Sciatic nerve (tissue), 2 donors: ENCODE measurements at regions not wholly inside any gene's neighbourhood (a gene's known extent, or its start where the extent isn't known, plus 50 kb on each side); places are given as distances from the start of the nearest gene placed in this dataset.
A peak's percentile ranks its signal among the peaks of the same experiment; 100 is the strongest.
"Not testable (repeated sequence)": the region's sequence is repeated elsewhere in the genome, so short reads cannot be mapped to it uniquely, and the experiment has no call there.

Source experiments
- ATAC-seq: fragments of 200-7000 bp; cut with Tn5 transposase; one replicate; pipeline ENCODE4 v1.9.1; 2020; ENCODE audit warnings: mild to moderate bottlenecking, moderate library complexity
- DNase-seq: peaks from one replicate; pipeline ENCODE4 v3.0.0-alpha.2; 2020; ENCODE audit warnings: low spot score
- intact Hi-C: fragments of 100-400 bp; cut with DNase I; formaldehyde crosslinking; loops from one replicate; pipeline ENCODE4 v1.14.2; 2022
- donor health status: DM: no; HTN: no; CAD: no.
- donor health status: DM: no; HTN: no; CAD: no.

- DNase-seq (no peak), ATAC-seq (no peak)
- intact Hi-C loops, result no loop called here
Observed at GRCh38 chr3:147113293-147114044, 292.9 kb downstream of the ZIC4 start.

- ATAC-seq (no peak), DNase-seq (no peak)
- intact Hi-C loops, result no loop called here
Observed at GRCh38 chr3:147099076-147099475, 307.3 kb downstream of the ZIC4 start.

GRCh38 chr3:147090461-147090860 is 315.9 kb downstream of the ZIC4 start:
- DNase-seq (no peak), ATAC-seq (no peak)
- intact Hi-C loops, result no loop called here

GRCh38 chr3:147089286-147089685 is 317.1 kb downstream of the ZIC4 start:
- ATAC-seq, result no peak
- DNase-seq, result no peak
- intact Hi-C loops, result no loop called here

GRCh38 chr3:147059500-147059899 is 346.8 kb downstream of the ZIC4 start:
- ATAC-seq, intact Hi-C loops, DNase-seq: not testable (repeated sequence)

GRCh38 chr3:147049821-147050220 is 356.5 kb downstream of the ZIC4 start:
- intact Hi-C loops, result no loop called here
- ATAC-seq (no peak), DNase-seq (no peak)

- ATAC-seq (no peak), DNase-seq (no peak)
- intact Hi-C loops, result no loop called here
Observed at GRCh38 chr3:147049305-147049704, 357.0 kb downstream of the ZIC4 start.

- intact Hi-C loops, result no loop called here
- DNase-seq, result no peak
- ATAC-seq, result no peak
Observed at GRCh38 chr3:147046916-147047315, 359.4 kb downstream of the ZIC4 start.

- DNase-seq (no peak), ATAC-seq (no peak)
- intact Hi-C loops, result no loop called here
Observed at GRCh38 chr3:147038481-147038880, 367.9 kb downstream of the ZIC4 start.

GRCh38 chr3:147034359-147034758 is 372.0 kb downstream of the ZIC4 start:
- intact Hi-C loops, result no loop called here
- no peak for ATAC-seq

GRCh38 chr3:147030274-147030673 is 376.1 kb downstream of the ZIC4 start:
- ATAC-seq (no peak), DNase-seq (no peak)
- intact Hi-C loops, result no loop called here

More at GRCh38 chr3:147034359-147034758, 372.0 kb downstream of the ZIC4 start:
- no peak for DNase-seq

- DNase-seq (no peak), ATAC-seq (no peak)
- intact Hi-C loops, result no loop called here
Observed at GRCh38 chr3:147015334-147015733, 391.0 kb downstream of the ZIC4 start.

GRCh38 chr3:147008886-147009285 is 397.5 kb downstream of the ZIC4 start:
- intact Hi-C loops, result no loop called here
- DNase-seq, result no peak
- ATAC-seq, result peak; percentile 57

- intact Hi-C loops, result no loop called here
- no peak for DNase-seq
- peak; percentile 20 for ATAC-seq
Observed at GRCh38 chr3:147008458-147008857, 397.9 kb downstream of the ZIC4 start.

GRCh38 chr3:147007736-147008245 is 398.6 kb downstream of the ZIC4 start:
- no peak for DNase-seq
- intact Hi-C loops, result no loop called here
- no peak for ATAC-seq

GRCh38 chr3:147002721-147003120 is 397.6 kb upstream of the PLSCR5 start:
- ATAC-seq, result no peak
- intact Hi-C loops, result no loop called here
- no peak for DNase-seq

GRCh38 chr3:147000274-147000673 is 395.1 kb upstream of the PLSCR5 start:
- DNase-seq, result no peak
- intact Hi-C loops, result no loop called here
- ATAC-seq, result no peak

- no peak for ATAC-seq
- intact Hi-C loops, result no loop called here
- DNase-seq, result no peak
Observed at GRCh38 chr3:146991907-146992306, 386.8 kb upstream of the PLSCR5 start.

- DNase-seq (no peak), ATAC-seq (no peak)
- intact Hi-C loops, result no loop called here
Observed at GRCh38 chr3:146975476-146975875, 370.3 kb upstream of the PLSCR5 start.

GRCh38 chr3:146975032-146975431 is 369.9 kb upstream of the PLSCR5 start:
- intact Hi-C loops, result no loop called here
- DNase-seq (no peak), ATAC-seq (no peak)

GRCh38 chr3:146974001-146974400 is 368.9 kb upstream of the PLSCR5 start:
- ATAC-seq, result no peak
- no peak for DNase-seq
- intact Hi-C loops, result no loop called here
